Suprapubic skin (tissue), 3 donors: ENCODE measurements at regions not wholly inside any gene's neighbourhood (a gene's known extent, or its start where the extent isn't known, plus 50 kb on each side); places are given as distances from the start of the nearest gene placed in this dataset.

ENCODE experiments used
- POLR2A ChIP-seq, 2 donors: fragments of 450-650 bp; IDR thresholded peaks; one replicate each; pipeline ENCODE4 v1.6.1; 2017; ENCODE audit warnings: antibody characterized with exemption in 2 of 2, mild to moderate bottlenecking in 2 of 2, moderate library complexity in 2 of 2
- TF ChIP-seq, protein P1 (sequence below), 2 donors: fragments of 200-600 bp in 1 of 2; fragments of 450-650 bp in 1 of 2; sonication (generic) in 1 of 2; IDR thresholded peaks; one replicate each; pipeline ENCODE4 v1.5.1; 2016 to 2019; ENCODE audit warnings: antibody characterized with exemption in 2 of 2, mild to moderate bottlenecking in 1 of 2, moderate library complexity in 1 of 2

DNA sequence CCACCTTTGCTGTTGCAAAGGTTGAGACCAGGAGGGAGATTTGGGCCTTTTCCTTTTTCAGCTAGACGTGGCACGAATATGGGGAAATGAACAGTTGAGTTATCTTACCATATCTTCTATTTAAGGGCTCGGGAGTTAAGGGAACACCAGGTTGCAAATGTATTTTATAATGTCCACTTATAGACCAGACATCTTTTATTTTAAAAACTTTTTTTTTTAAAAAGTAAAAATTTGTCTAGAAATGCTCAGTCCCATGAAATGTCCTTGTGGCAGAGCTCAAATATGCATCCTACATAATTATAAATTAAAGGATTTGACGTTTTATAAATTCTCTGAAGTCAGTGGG is 103.6 kb upstream of the VEPH1 start:
- TF ChIP-seq, protein P1, sequence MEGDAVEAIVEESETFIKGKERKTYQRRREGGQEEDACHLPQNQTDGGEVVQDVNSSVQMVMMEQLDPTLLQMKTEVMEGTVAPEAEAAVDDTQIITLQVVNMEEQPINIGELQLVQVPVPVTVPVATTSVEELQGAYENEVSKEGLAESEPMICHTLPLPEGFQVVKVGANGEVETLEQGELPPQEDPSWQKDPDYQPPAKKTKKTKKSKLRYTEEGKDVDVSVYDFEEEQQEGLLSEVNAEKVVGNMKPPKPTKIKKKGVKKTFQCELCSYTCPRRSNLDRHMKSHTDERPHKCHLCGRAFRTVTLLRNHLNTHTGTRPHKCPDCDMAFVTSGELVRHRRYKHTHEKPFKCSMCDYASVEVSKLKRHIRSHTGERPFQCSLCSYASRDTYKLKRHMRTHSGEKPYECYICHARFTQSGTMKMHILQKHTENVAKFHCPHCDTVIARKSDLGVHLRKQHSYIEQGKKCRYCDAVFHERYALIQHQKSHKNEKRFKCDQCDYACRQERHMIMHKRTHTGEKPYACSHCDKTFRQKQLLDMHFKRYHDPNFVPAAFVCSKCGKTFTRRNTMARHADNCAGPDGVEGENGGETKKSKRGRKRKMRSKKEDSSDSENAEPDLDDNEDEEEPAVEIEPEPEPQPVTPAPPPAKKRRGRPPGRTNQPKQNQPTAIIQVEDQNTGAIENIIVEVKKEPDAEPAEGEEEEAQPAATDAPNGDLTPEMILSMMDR (IDR thresholded peaks at IDR 0.05), result no peak
- TF ChIP-seq POLR2A (IDR thresholded peaks at IDR 0.05), result no peak
